ENCODE measurements at regions not wholly inside any gene's neighbourhood (a gene's known extent, or its start where the extent isn't known, plus 50 kb on each side); places are given as distances from the start of the nearest gene placed in this dataset.

DNA sequence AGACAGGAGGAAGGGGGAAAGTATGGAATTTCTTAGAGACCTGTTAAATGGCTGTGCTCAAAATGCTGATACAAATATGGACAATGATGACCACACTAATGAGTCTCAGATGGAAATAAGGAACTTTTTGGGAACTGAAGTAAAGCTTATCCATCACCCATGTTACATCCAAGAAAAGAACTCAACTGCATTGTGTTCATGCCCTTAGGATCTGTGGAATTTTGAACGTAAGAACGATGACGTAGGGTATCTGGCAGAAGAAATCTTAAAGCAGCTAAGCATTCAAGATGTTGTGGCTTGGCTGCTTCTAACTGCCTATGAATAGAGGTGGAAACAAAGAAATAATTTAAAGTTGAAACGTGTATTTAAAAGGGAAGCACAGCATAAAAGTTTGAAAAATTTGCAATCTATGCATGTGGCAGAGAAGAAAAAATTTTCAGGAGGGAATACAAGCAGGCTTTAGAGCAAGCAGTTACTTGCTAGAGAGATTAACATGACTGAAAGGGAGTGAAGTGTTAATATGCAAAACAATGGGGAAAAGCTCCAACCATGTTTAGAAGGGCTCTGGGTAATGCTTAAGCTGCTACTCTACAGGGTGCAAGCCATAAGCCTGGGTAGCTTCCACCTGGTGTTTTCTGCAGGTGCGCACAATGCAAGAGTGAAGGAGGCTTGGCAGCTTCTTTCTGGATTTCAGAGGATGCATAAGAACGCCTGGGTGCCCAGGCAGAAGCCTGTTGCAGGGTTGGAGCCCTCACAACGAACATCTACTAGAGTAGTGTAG lies 499.7 kb upstream of the SEMA3D start:
- Histone ChIP-seq H3K79me2 (ENCODE audit: control insufficient read depth, insufficient read depth, low read length) (no peaks in the 10 kb centered on the region), H3K36me3 (ENCODE audit: control insufficient read depth in 2 of 2, extremely low read depth in 1 of 2, insufficient read depth in 2 of 2, low read length in 2 of 2) (no peaks in the 10 kb centered on the region), H3K9me3 (ENCODE audit: control insufficient read depth, low read depth, low read length) (no peaks in the 10 kb centered on the region), H3K4me1 (ENCODE audit: control insufficient read depth, extremely low read depth, insufficient read depth, low read length) (no peaks in the 10 kb centered on the region), H3K9me1 (ENCODE audit: control insufficient read depth, extremely low read depth, insufficient read depth, low read length) (no peaks in the 10 kb centered on the region), H3K27me3 (ENCODE audit: control insufficient read depth, extremely low read depth, insufficient read depth, low read length) (no peaks in the 10 kb centered on the region), H3K4me2 (ENCODE audit: control insufficient read depth, extremely low read depth, insufficient read depth, low read depth, low read length) (no peak overlapping the region), H4K20me1 (ENCODE audit: control insufficient read depth, extremely low read depth, insufficient read depth, low read length) (no peaks in the 10 kb centered on the region), H2AFZ (ENCODE audit: control insufficient read depth, low read length) (no peak overlapping the region), H3K4me3 (ENCODE audit: control insufficient read depth in 2 of 3, extremely low read depth in 1 of 3, insufficient read depth in 2 of 3, low read depth in 1 of 3, low read length in 3 of 3) (no peak overlapping the region), H3K9ac (ENCODE audit: control insufficient read depth, extremely low read depth, insufficient read depth, low read length) (no peak overlapping the region), H3K27ac (ENCODE audit: control insufficient read depth, insufficient read depth, low read length) (no peak overlapping the region)
- no peak for TF ChIP-seq EZH2 (IDR thresholded peaks at IDR 0.05; ENCODE audit: low read length)
- TF ChIP-seq, protein P1, sequence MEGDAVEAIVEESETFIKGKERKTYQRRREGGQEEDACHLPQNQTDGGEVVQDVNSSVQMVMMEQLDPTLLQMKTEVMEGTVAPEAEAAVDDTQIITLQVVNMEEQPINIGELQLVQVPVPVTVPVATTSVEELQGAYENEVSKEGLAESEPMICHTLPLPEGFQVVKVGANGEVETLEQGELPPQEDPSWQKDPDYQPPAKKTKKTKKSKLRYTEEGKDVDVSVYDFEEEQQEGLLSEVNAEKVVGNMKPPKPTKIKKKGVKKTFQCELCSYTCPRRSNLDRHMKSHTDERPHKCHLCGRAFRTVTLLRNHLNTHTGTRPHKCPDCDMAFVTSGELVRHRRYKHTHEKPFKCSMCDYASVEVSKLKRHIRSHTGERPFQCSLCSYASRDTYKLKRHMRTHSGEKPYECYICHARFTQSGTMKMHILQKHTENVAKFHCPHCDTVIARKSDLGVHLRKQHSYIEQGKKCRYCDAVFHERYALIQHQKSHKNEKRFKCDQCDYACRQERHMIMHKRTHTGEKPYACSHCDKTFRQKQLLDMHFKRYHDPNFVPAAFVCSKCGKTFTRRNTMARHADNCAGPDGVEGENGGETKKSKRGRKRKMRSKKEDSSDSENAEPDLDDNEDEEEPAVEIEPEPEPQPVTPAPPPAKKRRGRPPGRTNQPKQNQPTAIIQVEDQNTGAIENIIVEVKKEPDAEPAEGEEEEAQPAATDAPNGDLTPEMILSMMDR (optimal IDR thresholded peaks at IDR 0.05 in 1 of 3, IDR thresholded peaks at IDR 0.05 in 1 of 3, conservative IDR thresholded peaks at IDR 0.05 in 1 of 3; ENCODE audit: extremely low read depth in 1 of 3, insufficient read depth in 2 of 3, low read length in 3 of 3) = no peak
- FAIRE-seq = no peak
- dilution Hi-C loops (cut with MboI; ENCODE audit: extremely low pct_ligation_motif_present, low sequenced_read_pairs) = no loop called here
- no peak for DNase-seq (ENCODE audit: low read depth, low spot score)

DNA sequence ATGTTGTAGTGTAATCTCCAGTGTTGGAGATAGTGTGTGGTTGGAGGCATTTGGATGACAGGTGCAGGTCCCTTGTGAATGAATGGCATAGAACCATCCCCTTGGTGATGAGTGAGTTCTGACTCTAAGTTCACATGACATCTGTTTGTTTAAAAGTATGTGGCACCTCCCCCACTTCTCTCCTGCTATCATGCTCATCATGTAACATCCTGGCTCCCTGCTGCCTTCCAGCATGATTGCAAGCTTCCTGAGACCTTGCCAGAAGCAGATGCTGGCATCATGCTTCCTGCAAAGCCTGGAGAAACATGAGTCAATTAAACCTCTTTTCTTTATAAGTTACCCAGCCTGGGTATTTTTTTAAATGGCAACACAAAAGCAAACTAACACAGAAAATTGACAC lies 499.0 kb upstream of the SEMA3D start:
- H3K27me3 ChIP-seq (ENCODE audit: control insufficient read depth, extremely low read depth, insufficient read depth, low read length) = no peaks in the 10 kb centered on the region
- H2AFZ ChIP-seq (ENCODE audit: control insufficient read depth, low read length) = no peak overlapping the region
- no peaks in the 10 kb centered on the region for H3K9me3 ChIP-seq (ENCODE audit: control insufficient read depth, low read depth, low read length)
- H3K79me2 ChIP-seq (ENCODE audit: control insufficient read depth, insufficient read depth, low read length) = no peaks in the 10 kb centered on the region
- no peak overlapping the region for H3K9ac ChIP-seq (ENCODE audit: control insufficient read depth, extremely low read depth, insufficient read depth, low read length)
- TF ChIP-seq EZH2 (IDR thresholded peaks at IDR 0.05; ENCODE audit: low read length) = no peak
- TF ChIP-seq, protein P1 (optimal IDR thresholded peaks at IDR 0.05 in 1 of 3, IDR thresholded peaks at IDR 0.05 in 1 of 3, conservative IDR thresholded peaks at IDR 0.05 in 1 of 3; ENCODE audit: extremely low read depth in 1 of 3, insufficient read depth in 2 of 3, low read length in 3 of 3) = no peak
- DNase-seq (ENCODE audit: low read depth, low spot score) (no peak), FAIRE-seq (no peak)
- dilution Hi-C loops (cut with MboI; ENCODE audit: extremely low pct_ligation_motif_present, low sequenced_read_pairs) = no loop called here
- no peak overlapping the region for H3K4me2 ChIP-seq (ENCODE audit: control insufficient read depth, extremely low read depth, insufficient read depth, low read depth, low read length)
- no peaks in the 10 kb centered on the region for H3K36me3 ChIP-seq (ENCODE audit: control insufficient read depth in 2 of 2, extremely low read depth in 1 of 2, insufficient read depth in 2 of 2, low read length in 2 of 2)
- no peak overlapping the region for H3K4me3 ChIP-seq (ENCODE audit: control insufficient read depth in 2 of 3, extremely low read depth in 1 of 3, insufficient read depth in 2 of 3, low read depth in 1 of 3, low read length in 3 of 3)
- no peaks in the 10 kb centered on the region for H3K9me1 ChIP-seq (ENCODE audit: control insufficient read depth, extremely low read depth, insufficient read depth, low read length)
- H4K20me1 ChIP-seq (ENCODE audit: control insufficient read depth, extremely low read depth, insufficient read depth, low read length) = no peaks in the 10 kb centered on the region
- no peak overlapping the region for H3K27ac ChIP-seq (ENCODE audit: control insufficient read depth, insufficient read depth, low read length)
- H3K4me1 ChIP-seq (ENCODE audit: control insufficient read depth, extremely low read depth, insufficient read depth, low read length) = no peaks in the 10 kb centered on the region

Measured in keratinocyte (primary cell).